PFSK-1 (cell line): ENCODE measurements at regions not wholly inside any gene's neighbourhood (a gene's known extent, or its start where the extent isn't known, plus 50 kb on each side); places are given as distances from the start of the nearest gene placed in this dataset.

Experiments used
- POLR2AphosphoS5 ChIP-seq: IDR thresholded peaks from 2 replicates; pipeline ENCODE4 v1.6.1; 2012; ENCODE audit warnings: low read depth, mild to moderate bottlenecking, control low read depth, low read length, moderate library complexity
- REST ChIP-seq, 2 experiments: IDR thresholded peaks; 2 replicates each; pipeline versions ENCODE4 v1.6.1 to v1.8.0; 2011 to 2012; ENCODE audit warnings: low read depth in 2 of 2, low read length in 2 of 2, control low read depth in 1 of 2, inconsistent platforms in 1 of 2, mild to moderate bottlenecking in 1 of 2, moderate library complexity in 1 of 2; ENCODE audit not compliant: insufficient read depth in 1 of 2

DNA sequence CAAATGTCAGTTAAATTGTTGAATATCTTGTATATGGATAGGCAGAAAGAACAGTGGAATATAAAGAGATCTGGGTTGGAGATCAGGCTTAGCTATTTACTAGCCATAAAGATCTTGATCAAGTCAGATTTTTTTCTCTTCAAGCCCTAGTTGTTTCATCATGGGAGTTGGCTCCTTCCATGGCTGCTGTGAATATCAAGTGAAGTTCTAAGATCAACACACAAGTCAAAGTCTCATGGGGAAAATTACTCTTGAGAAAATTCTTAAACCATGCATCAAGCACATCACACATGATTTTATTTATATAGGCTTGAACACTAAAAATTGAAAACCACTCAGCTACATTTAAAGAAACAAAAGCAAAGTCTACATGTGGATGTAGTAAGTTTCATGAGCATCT lies 79.8 kb downstream of the C1D start:
- TF ChIP-seq REST (IDR thresholded peaks at IDR 0.05; ENCODE audit: insufficient read depth in 1 of 2, low read depth in 2 of 2, low read length in 2 of 2), result no peak
- no peak for TF ChIP-seq POLR2AphosphoS5
